NCI-H82 treated with DMSO at 0.1 percent for 48 hours (cell line): ENCODE measurements at regions not wholly inside any gene's neighbourhood (a gene's known extent, or its start where the extent isn't known, plus 50 kb on each side); places are given as distances from the start of the nearest gene placed in this dataset.

Experiments
- DNase-seq: peaks from one replicate; lab custom pipeline; 2025; ENCODE audit not compliant: unreplicated experiment; lab: John Stamatoyannopoulos, UW

DNA sequence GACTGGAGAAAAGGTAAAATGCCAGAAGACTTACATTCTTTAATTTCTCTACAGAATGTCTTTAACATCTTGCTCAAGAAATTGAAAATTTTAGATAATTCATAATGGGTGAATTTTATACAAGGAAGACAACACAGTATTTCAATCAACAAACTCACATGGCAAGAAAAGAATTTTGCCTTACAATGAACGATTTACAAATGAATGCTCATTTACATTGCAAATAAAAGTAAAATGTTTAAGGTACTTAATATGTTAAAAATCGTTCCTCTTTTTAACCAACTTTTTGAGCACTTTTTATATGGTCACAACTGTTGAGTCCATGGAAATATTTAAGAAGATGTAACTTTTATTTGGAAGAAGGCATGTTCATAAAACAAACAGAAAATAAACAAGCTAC is 174.8 kb upstream of the UBE2E2 start:
- no peak for DNase-seq

GRCh38 chr3:23029001-23029400 is 174.1 kb upstream of the UBE2E2 start:
- DNase-seq = no peak

GRCh38 chr3:23035927-23036640 is 167.0 kb upstream of the UBE2E2 start:
- DNase-seq = no peak

DNA sequence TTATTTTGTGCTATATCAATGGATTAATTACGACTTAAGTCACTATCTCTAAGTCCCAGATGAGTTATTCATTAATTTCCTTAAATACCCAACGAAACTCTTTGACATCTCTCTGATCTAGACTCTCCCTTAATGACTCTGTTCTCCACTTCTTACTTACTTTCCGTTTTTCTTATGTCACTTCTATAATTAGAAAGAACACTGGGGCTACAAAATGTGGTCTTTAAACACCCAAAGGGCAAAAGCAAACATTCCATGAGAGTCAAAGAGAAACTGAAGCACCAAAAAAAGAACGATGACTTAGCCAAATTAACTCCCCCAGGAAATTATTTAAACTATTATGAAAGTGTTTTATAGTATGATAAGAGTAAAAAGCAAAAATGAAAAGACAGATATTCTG is 166.4 kb upstream of the UBE2E2 start:
- DNase-seq = no peak

GRCh38 chr3:23038471-23038870 is 164.7 kb upstream of the UBE2E2 start:
- no peak for DNase-seq

DNA sequence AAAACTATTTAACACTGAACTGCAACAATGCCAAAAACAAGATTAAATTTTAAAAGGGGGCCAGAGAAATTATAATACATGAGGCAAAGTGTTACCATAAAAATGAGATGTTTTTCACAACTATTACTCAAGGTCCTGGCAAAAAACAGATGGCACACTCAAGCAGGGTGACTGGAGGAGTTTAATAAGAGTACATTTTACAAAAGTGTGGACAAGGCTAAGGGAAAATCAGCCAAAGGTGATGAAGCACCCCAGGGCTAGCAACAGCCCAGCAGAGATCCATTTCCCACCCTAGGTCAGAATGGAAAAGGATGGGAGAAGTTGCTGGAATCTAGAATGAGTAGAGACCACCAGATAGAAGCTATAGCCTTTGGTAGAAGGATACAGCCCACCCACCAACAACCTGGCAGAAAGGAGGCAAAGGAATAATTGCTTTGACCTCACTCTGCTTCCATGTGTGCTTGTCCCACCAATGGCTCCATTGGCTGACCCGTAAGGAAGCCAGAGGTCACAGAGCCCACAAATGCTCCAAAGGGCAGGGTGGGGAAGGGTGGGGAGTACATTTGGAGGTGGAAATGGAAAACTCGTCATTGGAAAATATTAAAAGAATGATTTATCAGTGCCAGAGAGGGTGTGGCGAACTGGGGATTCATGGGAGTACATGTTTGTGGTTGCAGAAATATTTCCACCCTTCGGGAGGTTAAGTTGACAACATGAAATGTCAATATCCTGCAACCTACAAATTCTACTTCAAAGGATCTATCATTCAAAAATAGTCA is 161.0 kb upstream of the UBE2E2 start:
- no peak for DNase-seq

DNA sequence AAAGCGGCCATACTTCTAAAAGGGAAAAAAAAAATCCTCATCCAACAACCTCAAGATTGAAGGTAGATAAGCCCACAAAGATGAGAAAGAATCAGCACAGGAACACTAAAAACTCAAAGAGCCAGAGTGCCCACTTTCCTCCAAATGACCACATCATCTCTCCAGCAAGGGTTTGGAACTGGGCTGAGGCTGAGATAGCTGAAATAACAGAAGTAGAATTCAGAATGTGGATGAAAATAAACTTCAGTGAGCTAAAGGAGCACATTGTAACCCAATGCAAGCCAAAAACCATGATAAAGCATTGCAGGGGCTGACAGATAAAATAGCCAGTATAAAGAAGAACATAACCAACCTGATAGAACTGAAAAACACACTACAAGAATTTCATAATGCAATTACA is 158.7 kb upstream of the UBE2E2 start:
- DNase-seq = no peak

- DNase-seq = no peak
These were observed 156.6 kb upstream of the UBE2E2 start for GRCh38 chr3:23046536-23046935.

DNA sequence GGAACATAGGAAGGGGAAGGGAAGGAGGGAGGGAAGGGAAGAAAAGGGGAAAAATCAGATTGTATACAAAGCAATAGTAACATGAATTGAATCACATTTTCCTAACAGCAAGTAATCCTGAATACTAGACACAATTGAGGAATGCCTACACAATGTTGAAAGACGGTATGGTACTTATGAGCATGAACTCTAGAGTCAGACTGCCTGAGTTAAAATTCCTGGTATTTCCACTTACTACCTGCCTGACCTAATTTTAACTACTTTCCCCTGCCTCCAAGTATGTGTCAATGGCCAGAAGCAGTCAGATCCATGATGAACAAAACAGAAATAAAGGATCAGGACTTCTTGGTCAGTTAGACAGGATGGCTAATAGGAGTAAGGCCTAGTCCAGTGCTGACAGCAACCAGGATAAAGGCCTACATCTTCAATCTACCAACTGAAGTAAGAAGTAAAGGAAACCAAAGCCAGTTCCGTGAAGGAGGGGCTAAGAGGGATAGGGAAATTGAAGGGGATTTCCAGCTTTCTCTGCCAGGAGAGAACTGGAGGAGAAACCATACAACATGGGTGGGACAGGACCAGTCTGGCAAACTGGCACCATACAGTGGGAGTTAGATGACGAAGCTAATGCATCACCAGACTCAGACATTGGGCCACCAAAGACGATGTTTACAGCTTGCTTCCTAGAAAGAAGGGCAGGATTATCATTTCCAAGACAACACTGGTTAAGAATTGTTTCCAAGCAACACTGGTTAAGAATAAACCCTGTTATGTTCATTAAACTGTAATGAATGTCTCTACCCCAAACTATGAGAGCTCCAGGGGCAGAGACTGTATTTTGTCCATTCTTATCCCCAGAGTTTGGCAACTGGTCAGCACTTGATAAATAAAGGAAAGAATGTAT is 151.6 kb upstream of the UBE2E2 start:
- no peak for DNase-seq

DNA sequence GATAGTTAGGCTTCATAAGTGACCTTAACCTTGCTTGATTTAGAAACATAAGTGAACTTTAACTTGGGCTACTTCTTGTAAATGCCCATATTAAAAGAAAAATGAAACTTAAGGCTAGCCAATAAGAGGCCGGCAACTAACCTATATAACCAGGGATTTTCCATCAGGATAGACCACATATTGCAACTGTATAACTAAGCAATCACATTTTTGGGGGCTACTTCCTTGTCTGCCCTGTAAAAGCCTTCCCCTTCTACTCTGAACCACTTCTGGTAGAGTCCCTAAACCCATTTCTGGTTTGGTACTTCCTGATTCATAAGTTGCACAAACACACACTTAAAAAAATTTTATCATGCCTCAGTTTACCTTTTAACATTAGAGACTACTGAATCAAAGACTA is 150.9 kb upstream of the UBE2E2 start:
- no peak for DNase-seq

GRCh38 chr3:23052620-23053019 is 150.5 kb upstream of the UBE2E2 start:
- no peak for DNase-seq

- no peak for DNase-seq
These were observed 147.3 kb upstream of the UBE2E2 start for GRCh38 chr3:23055733-23056376.

- DNase-seq = no peak
These were observed 140.5 kb upstream of the UBE2E2 start for GRCh38 chr3:23062582-23062981.

- no peak for DNase-seq
These were observed 140.1 kb upstream of the UBE2E2 start for GRCh38 chr3:23062982-23063381.

GRCh38 chr3:23067116-23067515 is 136.0 kb upstream of the UBE2E2 start:
- no peak for DNase-seq

- DNase-seq = no peak
These were observed 135.0 kb upstream of the UBE2E2 start for GRCh38 chr3:23068016-23068728.

DNA sequence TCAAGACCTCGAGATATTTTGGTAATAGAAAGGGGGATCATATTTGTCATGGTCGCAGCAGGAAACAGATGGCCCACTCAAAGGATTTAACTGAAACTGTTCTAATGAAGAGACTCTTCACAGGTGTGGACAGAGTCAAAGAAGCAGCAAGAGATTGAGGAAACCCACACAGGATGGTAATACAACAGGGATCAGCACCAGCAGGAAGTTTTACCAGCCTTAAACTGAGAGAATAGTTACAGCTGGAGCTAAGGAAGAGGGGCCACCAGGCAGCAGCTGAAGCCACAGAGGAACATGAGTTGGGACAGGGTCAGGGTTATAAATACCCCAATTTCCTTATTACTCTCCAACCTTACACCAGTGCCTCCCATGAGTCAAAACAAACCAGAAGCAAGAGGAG is 131.8 kb upstream of the UBE2E2 start:
- no peak for DNase-seq

DNA sequence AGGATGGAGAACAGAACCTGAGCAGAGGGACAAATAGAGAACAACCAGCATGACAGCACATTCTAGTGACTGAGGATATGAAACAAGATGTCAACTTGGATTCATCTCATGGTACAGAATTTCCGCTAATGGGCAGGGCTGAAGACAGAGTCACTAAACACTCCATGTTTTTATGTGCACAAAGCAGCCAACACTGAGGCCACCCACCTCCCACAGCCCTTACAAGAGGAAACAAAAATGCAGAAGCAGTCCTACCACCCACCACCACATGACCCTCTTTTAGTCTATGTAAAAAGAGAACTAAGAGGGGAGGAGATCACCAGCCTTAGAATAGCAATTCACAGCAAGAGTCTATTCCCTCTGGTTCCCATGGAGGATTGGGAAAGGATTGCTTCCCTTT is 131.4 kb upstream of the UBE2E2 start:
- no peak for DNase-seq

DNA sequence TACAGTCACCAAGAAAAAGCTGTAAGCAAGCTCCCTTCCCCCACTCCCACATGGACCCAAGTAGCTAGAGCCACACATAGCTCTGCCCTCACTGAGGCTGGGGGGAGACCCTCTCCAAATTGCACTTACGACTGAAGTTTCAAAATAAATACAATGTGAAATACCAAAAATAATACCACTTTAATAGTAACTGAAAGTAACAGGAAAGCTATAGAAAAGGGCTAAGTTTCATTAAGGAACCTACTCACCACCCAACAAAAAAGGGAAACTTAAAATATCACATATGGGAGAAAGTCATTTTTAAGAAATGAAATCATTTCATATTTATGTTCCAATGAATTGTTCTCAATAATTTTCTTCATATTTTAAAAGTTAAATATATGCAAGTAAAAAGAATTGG is 130.4 kb upstream of the UBE2E2 start:
- no peak for DNase-seq

GRCh38 chr3:23073724-23074305 is 129.3 kb upstream of the UBE2E2 start:
- no peak for DNase-seq
